Non-pigmented ciliary epithelial cell (primary cell): ENCODE measurements at regions not wholly inside any gene's neighbourhood (a gene's known extent, or its start where the extent isn't known, plus 50 kb on each side); places are given as distances from the start of the nearest gene placed in this dataset.
"Not testable (repeated sequence)": the region's sequence is repeated elsewhere in the genome, so short reads cannot be mapped to it uniquely, and the experiment has no call there.

Experiments used
- DNase-seq: peaks from one replicate; pipeline ENCODE4 v3.0.0-alpha.2; 2010; ENCODE audit warnings: low read depth

- peak; percentile 40 for DNase-seq
These were observed 1666.1 kb upstream of the WWC1 start for GRCh38 chr5:166625210-166625865.

- no peak for DNase-seq
These were observed 1654.2 kb upstream of the WWC1 start for GRCh38 chr5:166637295-166637694.

- no peak for DNase-seq
These were observed 1652.3 kb upstream of the WWC1 start for GRCh38 chr5:166639151-166639550.

- not testable (repeated sequence) for DNase-seq
These were observed 1651.3 kb upstream of the WWC1 start for GRCh38 chr5:166640136-166640535.

GRCh38 chr5:166648736-166649135, 1642.7 kb upstream of the WWC1 start:
- no peak for DNase-seq

- no peak for DNase-seq
These were observed 1641.8 kb upstream of the WWC1 start for GRCh38 chr5:166649676-166650075.

GRCh38 chr5:166651234-166651633, 1640.2 kb upstream of the WWC1 start:
- DNase-seq = no peak

- no peak for DNase-seq
These were observed 1619.6 kb upstream of the WWC1 start for GRCh38 chr5:166671811-166672210.

GRCh38 chr5:166672431-166672830, 1619.0 kb upstream of the WWC1 start:
- no peak for DNase-seq

GRCh38 chr5:166677891-166678290, 1613.6 kb upstream of the WWC1 start:
- no peak for DNase-seq

GRCh38 chr5:166679331-166679730, 1612.1 kb upstream of the WWC1 start:
- DNase-seq = no peak

GRCh38 chr5:166695326-166695725, 1596.1 kb upstream of the WWC1 start:
- no peak for DNase-seq

- DNase-seq = no peak
These were observed 1583.2 kb upstream of the WWC1 start for GRCh38 chr5:166708291-166708690.

GRCh38 chr5:166709691-166710090, 1581.8 kb upstream of the WWC1 start:
- no peak for DNase-seq

- no peak for DNase-seq
These were observed 1581.2 kb upstream of the WWC1 start for GRCh38 chr5:166710271-166710670.

- no peak for DNase-seq
These were observed 1578.8 kb upstream of the WWC1 start for GRCh38 chr5:166712447-166713185.

GRCh38 chr5:166713295-166713694, 1578.2 kb upstream of the WWC1 start:
- DNase-seq = no peak

GRCh38 chr5:166716856-166717492, 1574.5 kb upstream of the WWC1 start:
- no peak for DNase-seq

GRCh38 chr5:166719991-166720390, 1571.5 kb upstream of the WWC1 start:
- DNase-seq = no peak

GRCh38 chr5:166722939-166723338, 1568.5 kb upstream of the WWC1 start:
- DNase-seq = peak; percentile 65

GRCh38 chr5:166724284-166724683, 1567.2 kb upstream of the WWC1 start:
- no peak for DNase-seq

- DNase-seq = no peak
These were observed 1565.9 kb upstream of the WWC1 start for GRCh38 chr5:166725593-166725992.

- DNase-seq = no peak
These were observed 1565.0 kb upstream of the WWC1 start for GRCh38 chr5:166726406-166726805.
